ENCODE measurements at regions not wholly inside any gene's neighbourhood (a gene's known extent, or its start where the extent isn't known, plus 50 kb on each side); places are given as distances from the start of the nearest gene placed in this dataset.

DNA sequence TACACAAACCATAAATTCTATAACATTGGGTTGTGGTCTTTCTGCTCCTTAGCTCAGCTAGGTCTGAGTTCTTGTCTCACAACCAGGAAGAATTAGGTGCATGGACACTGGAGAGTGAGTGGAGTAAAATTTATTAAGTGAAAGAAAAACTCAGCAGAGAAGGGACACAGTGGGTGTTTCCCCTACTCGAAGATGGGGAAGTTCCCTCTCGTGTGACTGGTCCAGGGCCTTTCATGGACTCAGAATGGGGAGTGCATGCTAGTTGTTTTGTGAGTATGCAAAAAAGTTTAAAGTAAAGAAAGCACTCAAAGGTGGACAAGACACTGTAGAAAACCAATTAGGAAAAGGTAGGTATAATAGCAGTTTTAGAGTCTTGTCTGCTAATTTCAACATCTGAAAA lies 215.5 kb upstream of the RORA start:
- H3K27me3 ChIP-seq (replicated peaks; ENCODE audit: insufficient read depth), result no peaks in the 10 kb centered on the region
- H3K4me1 ChIP-seq (ENCODE audit: insufficient read depth), result no peaks in the 10 kb centered on the region
- H2AFZ ChIP-seq, result no peak overlapping the region
- H3K4me2 ChIP-seq (ENCODE audit: unreplicated experiment), result no peak overlapping the region
- H3K4me3 ChIP-seq, result no peak overlapping the region
- no peaks in the 10 kb centered on the region for H3K9me2 ChIP-seq (ENCODE audit: insufficient read depth)
- no peaks in the 10 kb centered on the region for H3F3A ChIP-seq (ENCODE audit: insufficient read depth)
- H3K79me2 ChIP-seq (ENCODE audit: insufficient read depth), result no peaks in the 10 kb centered on the region
- DNase-seq, result no peak
- no peak overlapping the region for H3K27ac ChIP-seq
- 11 to 15% methylated on average over 2 of the region's 2 CpGs for WGBS, 2 experiments (ENCODE audit: low coverage in 1 of 2, low lambda C conversion rate in 2 of 2, missing lambda C conversion rate in 2 of 2)
- in situ Hi-C loops (cut with MboI), result no loop called here
- no peak for TF ChIP-seq EZH2 (IDR thresholded peaks at IDR 0.05; ENCODE audit: insufficient read depth, poor library complexity, severe bottlenecking)
- no peak for TF ChIP-seq EZH2phosphoT487 (IDR thresholded peaks at IDR 0.05; ENCODE audit: insufficient read depth, low read depth)
- no peaks in the 10 kb centered on the region for H3K36me3 ChIP-seq (ENCODE audit: low read depth)
- H3K9me3 ChIP-seq (ENCODE audit: low read depth), result no peaks in the 10 kb centered on the region
- no peaks in the 10 kb centered on the region for H4K20me1 ChIP-seq (ENCODE audit: insufficient read depth)
- no peak overlapping the region for H3K9ac ChIP-seq

DNA sequence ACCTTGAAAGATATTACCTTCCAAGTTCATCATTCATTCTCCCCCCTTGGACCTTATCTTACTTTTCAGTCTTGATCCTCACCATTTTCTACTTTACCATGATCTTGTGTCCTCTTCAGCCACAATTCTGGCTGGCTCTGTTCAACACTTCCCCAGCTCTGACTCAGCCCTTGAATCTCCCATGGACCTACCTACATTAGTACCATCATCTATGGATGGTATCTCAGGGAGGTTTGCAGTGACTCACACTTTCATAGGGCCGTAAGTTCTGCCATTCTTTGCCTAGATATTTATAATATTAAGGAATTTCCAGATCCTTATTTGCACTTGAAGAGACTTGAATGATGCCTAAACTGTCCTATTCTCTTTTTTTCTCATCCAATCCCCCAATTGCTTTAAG lies 213.7 kb upstream of the RORA start:
- Histone ChIP-seq H3K9me3 (ENCODE audit: low read depth) (no peaks in the 10 kb centered on the region), H3K36me3 (ENCODE audit: low read depth) (no peaks in the 10 kb centered on the region), H3K27me3 (replicated peaks; ENCODE audit: insufficient read depth) (no peaks in the 10 kb centered on the region; the same call in 1 of the 2 replicates), H3K4me2 (ENCODE audit: unreplicated experiment) (no peak overlapping the region), H3K4me3 (no peak overlapping the region), H4K20me1 (ENCODE audit: insufficient read depth) (no peaks in the 10 kb centered on the region), H3K4me1 (ENCODE audit: insufficient read depth) (no peaks in the 10 kb centered on the region), H3K79me2 (ENCODE audit: insufficient read depth) (no peaks in the 10 kb centered on the region), H3F3A (ENCODE audit: insufficient read depth) (no peaks in the 10 kb centered on the region), H3K9ac (no peak overlapping the region), H2AFZ (no peak overlapping the region), H3K9me2 (ENCODE audit: insufficient read depth) (no peaks in the 10 kb centered on the region), H3K27ac (no peak overlapping the region)
- no peak for TF ChIP-seq EZH2 (IDR thresholded peaks at IDR 0.05; ENCODE audit: insufficient read depth, poor library complexity, severe bottlenecking)
- no peak for TF ChIP-seq EZH2phosphoT487 (IDR thresholded peaks at IDR 0.05; ENCODE audit: insufficient read depth, low read depth)
- 30 to 50% methylated on average over 1 of the region's 1 CpG for WGBS, 2 experiments (ENCODE audit: low coverage in 1 of 2, low lambda C conversion rate in 2 of 2, missing lambda C conversion rate in 2 of 2)
- DNase-seq, result no peak
- in situ Hi-C loops (cut with MboI), result no loop called here

DNA sequence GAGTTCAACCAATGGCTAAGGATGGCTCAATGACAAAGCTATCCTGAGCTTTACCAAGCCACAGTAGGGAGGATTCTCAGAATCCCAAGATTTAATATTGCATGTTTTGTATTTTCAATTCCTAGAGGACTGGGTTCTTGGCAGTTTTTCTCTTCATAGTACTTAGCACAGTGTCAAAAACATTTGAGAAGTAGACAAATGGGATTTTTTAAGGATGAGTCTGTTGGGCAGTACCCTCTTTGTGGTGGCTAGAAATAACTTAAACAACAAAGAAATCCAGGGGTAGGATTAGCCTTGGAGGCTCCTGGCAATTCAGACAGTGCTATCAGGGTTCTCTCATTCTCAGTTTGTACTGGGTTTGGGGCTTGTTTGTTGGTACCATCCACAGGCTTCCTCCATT lies 212.8 kb upstream of the RORA start:
- no peaks in the 10 kb centered on the region for H3K36me3 ChIP-seq (ENCODE audit: low read depth)
- H3K27me3 ChIP-seq (replicated peaks; ENCODE audit: insufficient read depth), result no peaks in the 10 kb centered on the region; the same call in 1 of the 2 replicates
- no peaks in the 10 kb centered on the region for H4K20me1 ChIP-seq (ENCODE audit: insufficient read depth)
- no peaks in the 10 kb centered on the region for H3K9me2 ChIP-seq (ENCODE audit: insufficient read depth)
- H3K4me2 ChIP-seq (ENCODE audit: unreplicated experiment), result no peak overlapping the region
- no peaks in the 10 kb centered on the region for H3K9me3 ChIP-seq (ENCODE audit: low read depth)
- H3K4me1 ChIP-seq (ENCODE audit: insufficient read depth), result no peaks in the 10 kb centered on the region
- in situ Hi-C loops (cut with MboI), result no loop called here
- TF ChIP-seq EZH2 (IDR thresholded peaks at IDR 0.05; ENCODE audit: insufficient read depth, poor library complexity, severe bottlenecking) (no peak), EZH2phosphoT487 (IDR thresholded peaks at IDR 0.05; ENCODE audit: insufficient read depth, low read depth) (no peak)
- no peak overlapping the region for H3K9ac ChIP-seq
- H3K79me2 ChIP-seq (ENCODE audit: insufficient read depth), result no peaks in the 10 kb centered on the region
- H3K27ac ChIP-seq, result no peak overlapping the region
- H3F3A ChIP-seq (ENCODE audit: insufficient read depth), result no peaks in the 10 kb centered on the region
- no peak for DNase-seq
- H2AFZ ChIP-seq, result no peak overlapping the region
- H3K4me3 ChIP-seq, result no peak overlapping the region

DNA sequence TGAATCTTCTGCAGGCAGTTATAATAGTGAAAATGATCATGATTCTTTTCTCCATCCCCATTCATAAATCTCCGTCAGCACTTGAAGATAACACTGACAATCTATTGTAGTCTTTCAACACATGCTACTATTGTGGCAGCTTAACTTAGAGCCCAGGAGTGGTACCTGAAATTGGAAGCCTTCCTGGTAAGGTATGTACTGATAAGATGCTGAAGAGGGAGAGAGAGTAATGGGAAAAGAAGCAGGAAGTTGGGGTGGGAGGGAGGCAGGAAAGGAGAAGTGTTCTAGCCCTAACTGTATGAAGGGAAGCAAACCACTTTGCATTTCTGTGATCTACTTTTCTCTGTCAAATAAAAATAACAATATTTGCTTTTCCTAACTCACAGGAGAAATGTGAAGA lies 197.4 kb upstream of the RORA start:
- H3K4me1 ChIP-seq (ENCODE audit: insufficient read depth), result no peaks in the 10 kb centered on the region
- H3K9ac ChIP-seq, result no peak overlapping the region
- H3K4me2 ChIP-seq (ENCODE audit: unreplicated experiment), result no peak overlapping the region
- DNase-seq, result no peak
- no peak overlapping the region for H2AFZ ChIP-seq
- no peaks in the 10 kb centered on the region for H4K20me1 ChIP-seq (ENCODE audit: insufficient read depth)
- H3K27me3 ChIP-seq (replicated peaks; ENCODE audit: insufficient read depth), result peaks cover 5% of the 10 kb centered on the region; the same call in 1 of the 2 replicates
- in situ Hi-C loops (cut with MboI), result no loop called here
- H3K79me2 ChIP-seq (ENCODE audit: insufficient read depth), result no peaks in the 10 kb centered on the region
- H3K9me3 ChIP-seq (ENCODE audit: low read depth), result no peaks in the 10 kb centered on the region
- no peak overlapping the region for H3K4me3 ChIP-seq
- H3K9me2 ChIP-seq (ENCODE audit: insufficient read depth), result no peaks in the 10 kb centered on the region
- TF ChIP-seq EZH2phosphoT487 (IDR thresholded peaks at IDR 0.05; ENCODE audit: insufficient read depth, low read depth) (no peak), EZH2 (IDR thresholded peaks at IDR 0.05; ENCODE audit: insufficient read depth, poor library complexity, severe bottlenecking) (no peak)
- H3F3A ChIP-seq (ENCODE audit: insufficient read depth), result no peaks in the 10 kb centered on the region
- WGBS, 2 experiments (ENCODE audit: low coverage in 1 of 2, low lambda C conversion rate in 2 of 2, missing lambda C conversion rate in 2 of 2), result 81 to 86% methylated on average over 1 of the region's 1 CpG
- no peak overlapping the region for H3K27ac ChIP-seq
- no peaks in the 10 kb centered on the region for H3K36me3 ChIP-seq (ENCODE audit: low read depth)

DNA sequence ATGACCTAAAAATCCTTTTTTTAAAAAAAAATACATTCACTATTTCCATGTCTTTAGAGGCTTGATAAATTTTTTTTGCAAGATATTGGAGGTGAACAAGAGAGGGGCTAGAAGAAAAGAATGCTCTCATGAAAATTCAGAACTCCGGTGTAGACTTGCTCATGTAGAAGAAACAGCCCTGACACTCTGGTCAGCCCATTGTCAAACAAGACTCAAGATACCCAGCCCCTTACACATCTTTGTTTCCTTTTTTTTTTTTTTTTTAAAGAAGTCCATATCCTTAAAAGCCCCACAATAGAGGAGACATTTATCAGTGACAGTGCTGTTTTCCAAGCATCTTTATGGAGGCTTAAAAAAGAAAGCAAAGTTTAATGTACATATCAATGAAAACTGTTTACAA lies 196.8 kb upstream of the RORA start:
- Histone ChIP-seq H3F3A (ENCODE audit: insufficient read depth) (no peaks in the 10 kb centered on the region), H3K9me2 (ENCODE audit: insufficient read depth) (no peaks in the 10 kb centered on the region), H3K9me3 (ENCODE audit: low read depth) (no peaks in the 10 kb centered on the region), H3K4me1 (ENCODE audit: insufficient read depth) (no peaks in the 10 kb centered on the region), H3K4me3 (no peak overlapping the region), H4K20me1 (ENCODE audit: insufficient read depth) (no peaks in the 10 kb centered on the region), H3K36me3 (ENCODE audit: low read depth) (no peaks in the 10 kb centered on the region), H3K27ac (no peak overlapping the region), H3K9ac (no peak overlapping the region), H3K79me2 (ENCODE audit: insufficient read depth) (no peaks in the 10 kb centered on the region), H2AFZ (no peak overlapping the region), H3K4me2 (ENCODE audit: unreplicated experiment) (no peak overlapping the region), H3K27me3 (replicated peaks; ENCODE audit: insufficient read depth) (peaks cover 8% of the 10 kb centered on the region; the same call in 1 of the 2 replicates)
- TF ChIP-seq EZH2phosphoT487 (IDR thresholded peaks at IDR 0.05; ENCODE audit: insufficient read depth, low read depth), result no peak
- no peak for TF ChIP-seq EZH2 (IDR thresholded peaks at IDR 0.05; ENCODE audit: insufficient read depth, poor library complexity, severe bottlenecking)
- DNase-seq, result no peak
- WGBS, 2 experiments (ENCODE audit: low coverage in 1 of 2, low lambda C conversion rate in 2 of 2, missing lambda C conversion rate in 2 of 2), result 70 to 71% methylated on average over 1 of the region's 1 CpG
- in situ Hi-C loops (cut with MboI), result no loop called here
